GM19438 (cell line): ENCODE measurements at regions not wholly inside any gene's neighbourhood (a gene's known extent, or its start where the extent isn't known, plus 50 kb on each side); places are given as distances from the start of the nearest gene placed in this dataset.

Experiments used
- ATAC-seq: cut with Tn5 transposase; IDR thresholded peaks from one replicate; pipeline ENCODE4 v1.9.1; 2021; ENCODE audit warnings: low read depth; ENCODE audit not compliant: unreplicated experiment

DNA sequence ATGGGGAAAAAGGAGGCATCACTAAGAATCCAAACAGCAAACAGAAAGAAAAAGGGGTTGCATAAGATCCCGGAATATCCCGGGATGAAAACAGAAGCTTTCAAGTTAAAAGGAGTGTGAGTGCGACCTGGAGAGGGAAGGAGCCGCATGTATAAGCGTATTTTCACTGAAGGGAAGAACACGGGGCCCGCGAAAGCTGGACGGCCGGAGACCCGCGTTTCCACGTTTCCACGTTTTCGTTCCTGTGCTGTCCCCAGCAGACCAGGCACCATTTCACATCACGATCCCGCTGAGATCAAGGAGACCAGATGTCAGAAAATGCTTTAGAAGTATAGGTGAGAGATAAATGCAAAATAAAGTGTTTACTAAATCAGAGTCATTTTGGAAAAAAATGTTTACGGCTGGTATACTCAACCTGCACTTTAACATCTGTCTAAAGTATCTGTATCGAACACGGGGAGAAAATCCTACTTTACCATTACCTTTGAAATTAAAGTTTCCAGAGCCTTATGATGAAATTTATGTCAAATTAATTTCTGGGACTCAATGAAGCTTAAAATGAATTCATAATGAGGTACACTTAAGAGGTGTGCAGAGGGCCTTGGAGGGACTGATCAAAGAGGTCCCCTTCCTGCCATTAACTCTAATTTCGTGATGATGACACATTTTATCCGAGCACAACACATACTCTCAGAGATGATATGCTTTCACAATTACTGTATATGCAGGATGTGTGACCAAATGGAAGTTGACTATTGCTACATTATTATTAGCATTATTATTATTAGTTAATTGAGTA, 71.0 kb upstream of the SALL3 start:
- ATAC-seq = no peak

DNA sequence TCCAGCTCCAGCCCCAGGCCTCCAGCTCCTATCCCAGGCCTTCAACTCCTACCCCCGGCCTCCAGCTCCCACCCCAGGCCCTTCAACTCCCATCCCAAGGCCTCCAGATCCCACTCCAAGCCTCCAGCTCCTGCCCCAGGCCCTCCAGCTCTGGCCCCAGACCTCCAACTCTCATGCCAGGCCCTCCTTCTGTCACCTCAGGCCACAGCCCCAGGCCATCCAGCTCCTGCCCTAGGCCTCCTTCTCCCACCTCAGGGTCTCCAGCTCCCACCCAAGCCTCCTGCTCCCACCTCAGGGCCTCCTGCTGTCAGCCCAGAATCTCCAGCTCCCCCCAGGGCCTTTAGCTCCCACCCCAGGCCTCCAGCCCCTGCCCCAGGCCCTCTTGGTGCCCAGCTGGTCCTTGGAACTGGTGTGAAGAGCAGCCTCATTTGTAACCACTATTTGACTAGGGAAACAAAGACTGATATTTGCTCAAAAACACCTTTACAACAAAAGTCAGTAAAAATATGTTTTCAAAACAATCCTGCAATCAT, 67.8 kb upstream of the SALL3 start:
- no peak for ATAC-seq

DNA sequence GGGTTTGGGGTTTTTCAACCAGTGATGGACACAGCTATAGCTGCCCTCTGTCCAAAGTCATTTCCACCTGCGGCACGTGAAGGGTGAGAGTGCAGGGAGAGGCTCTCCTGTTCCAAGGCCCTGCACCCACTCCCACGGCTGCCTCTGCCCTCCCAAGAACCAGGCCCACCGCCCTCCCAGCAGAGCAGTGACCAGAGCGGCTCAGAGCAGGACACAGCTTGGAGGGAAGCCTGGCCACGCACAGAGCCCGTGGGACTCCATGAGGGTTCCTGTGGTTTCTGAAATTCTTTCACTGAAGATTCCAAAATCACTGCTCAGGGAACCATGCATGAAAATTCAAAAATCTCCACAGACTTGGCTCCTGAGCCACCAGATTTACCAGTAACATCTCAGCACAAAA, 67.3 kb upstream of the SALL3 start:
- no peak for ATAC-seq

GRCh38 chr18:78912844-78913243, 66.8 kb upstream of the SALL3 start:
- ATAC-seq = no peak

- ATAC-seq = no peak
Observed at GRCh38 chr18:78913395-78913794, 66.2 kb upstream of the SALL3 start.

- ATAC-seq = no peak
Observed at GRCh38 chr18:78913830-78914231, 65.8 kb upstream of the SALL3 start.

- ATAC-seq = no peak
Observed at GRCh38 chr18:78914249-78914935, 65.2 kb upstream of the SALL3 start.

DNA sequence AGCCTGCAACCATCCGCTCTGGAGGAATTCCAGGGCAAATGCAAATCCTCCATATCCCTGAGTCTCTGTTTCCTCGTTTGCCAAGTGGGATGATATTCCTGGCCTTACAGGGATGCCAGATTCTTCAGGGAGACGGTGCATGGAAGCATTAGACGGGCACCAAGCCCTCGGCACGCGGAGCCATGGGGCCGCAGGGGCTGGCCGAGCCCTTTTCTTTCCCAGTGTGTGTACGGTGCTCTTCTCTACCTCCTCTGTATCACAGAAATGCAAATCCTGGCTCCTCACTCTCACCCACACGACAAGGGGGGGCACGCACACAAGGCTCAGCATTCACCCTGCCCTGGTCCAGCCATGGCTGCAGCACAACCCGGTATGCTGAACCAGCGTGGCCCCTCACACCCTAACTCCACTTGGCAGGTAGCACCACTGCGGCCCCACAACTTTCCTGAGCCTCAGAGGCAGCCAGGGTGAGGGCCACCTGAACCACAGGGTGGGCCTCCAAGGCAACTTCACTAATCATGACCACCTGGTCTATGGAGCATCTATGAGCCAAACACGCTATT, 64.1 kb upstream of the SALL3 start:
- ATAC-seq = no peak

DNA sequence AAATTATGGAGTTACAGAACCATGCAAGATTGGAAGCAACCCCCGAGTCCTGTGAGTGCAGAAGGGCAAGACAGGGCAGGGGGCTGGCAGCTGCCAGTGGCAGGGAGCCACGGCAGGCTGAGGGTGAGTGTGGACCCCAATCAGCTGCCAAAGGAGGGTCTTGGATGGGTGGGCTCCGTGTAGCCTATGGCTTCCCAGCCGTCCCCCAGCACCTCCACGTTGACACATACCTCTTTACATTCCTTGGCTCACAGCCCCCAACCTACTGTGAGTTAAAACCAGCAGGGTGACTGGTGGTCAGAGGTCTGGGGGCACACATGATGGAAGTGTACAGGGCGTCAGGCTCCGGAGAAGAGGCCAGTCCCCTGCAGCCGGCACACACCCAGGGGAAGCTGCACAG, 60.9 kb upstream of the SALL3 start:
- no peak for ATAC-seq

- ATAC-seq = no peak
Observed at GRCh38 chr18:78919956-78920355, 59.7 kb upstream of the SALL3 start.

GRCh38 chr18:78920456-78921138, 59.0 kb upstream of the SALL3 start:
- no peak for ATAC-seq

DNA sequence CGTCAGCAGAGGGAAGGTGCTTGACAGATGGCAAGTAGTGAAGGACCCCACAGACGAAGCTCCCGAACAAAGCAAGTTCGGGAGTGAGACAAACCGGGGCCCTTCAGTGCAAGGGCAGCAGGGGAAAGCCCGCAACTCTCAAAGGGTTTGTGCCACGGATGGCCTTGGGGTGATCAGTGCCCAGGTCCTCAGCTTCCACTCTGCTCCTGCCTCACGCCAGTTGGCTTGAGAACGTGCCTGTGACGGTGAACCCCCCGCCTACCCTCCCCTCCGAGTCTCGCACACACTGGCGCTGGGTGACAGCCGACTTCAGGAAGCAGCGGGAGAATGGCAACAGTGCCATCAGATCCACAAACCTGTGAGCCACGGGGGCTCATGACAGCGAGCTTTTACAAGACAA, 56.8 kb upstream of the SALL3 start:
- no peak for ATAC-seq

- ATAC-seq = no peak
Observed at GRCh38 chr18:78924301-78924700, 55.3 kb upstream of the SALL3 start.

- ATAC-seq = no peak
Observed at GRCh38 chr18:78924786-78925540, 54.7 kb upstream of the SALL3 start.

DNA sequence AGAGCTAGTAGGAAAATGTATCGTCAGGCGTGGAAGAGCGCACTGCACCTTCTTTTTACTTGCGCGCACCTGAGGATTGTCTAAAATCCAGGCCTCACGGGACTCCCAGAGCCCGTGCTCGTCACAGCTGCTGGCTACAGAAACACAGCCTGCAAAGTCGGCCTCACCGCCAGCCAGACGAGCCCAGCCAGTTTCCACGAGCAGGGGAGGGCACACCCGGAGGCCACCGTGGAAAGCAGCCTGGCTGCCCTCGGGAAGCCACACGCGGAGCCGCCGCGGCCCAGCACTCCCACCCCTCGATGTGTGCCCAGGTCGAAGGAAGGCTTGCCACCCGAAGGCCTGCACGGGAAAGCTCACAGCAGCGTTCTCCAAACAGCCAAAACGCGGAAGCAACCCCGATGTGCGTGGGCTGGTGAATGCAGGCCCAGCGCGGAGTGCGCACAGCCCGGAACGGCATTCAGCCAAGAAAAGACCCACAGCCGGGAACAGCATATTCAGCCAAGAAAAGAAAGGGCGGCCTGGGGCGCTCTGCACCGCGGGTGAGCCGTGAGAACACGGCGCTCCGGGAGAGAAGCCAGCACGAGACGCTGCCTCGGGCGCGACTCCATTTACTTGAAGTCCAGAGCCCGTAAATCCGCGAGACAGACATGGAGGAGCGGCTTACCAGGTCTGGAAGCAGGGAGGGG, 53.9 kb upstream of the SALL3 start:
- no peak for ATAC-seq

DNA sequence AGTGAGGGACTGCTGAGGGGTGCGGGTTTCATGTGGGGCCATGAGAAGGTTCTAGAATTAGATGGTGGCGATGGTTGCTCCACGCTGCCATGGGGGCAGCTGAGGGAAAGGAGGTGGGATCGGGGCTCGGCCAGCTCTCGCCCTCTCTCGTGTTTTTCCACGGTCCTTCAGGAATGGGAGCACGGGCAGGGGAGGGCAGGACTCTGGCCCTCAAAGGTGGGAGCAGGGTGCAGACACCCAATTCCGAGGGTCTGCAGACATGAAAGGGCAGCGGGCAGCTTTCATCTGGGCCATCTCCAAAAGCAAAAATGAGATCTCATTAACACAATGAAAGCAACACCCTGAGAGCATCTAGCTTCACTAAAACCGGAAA, 53.4 kb upstream of the SALL3 start:
- no peak for ATAC-seq

DNA sequence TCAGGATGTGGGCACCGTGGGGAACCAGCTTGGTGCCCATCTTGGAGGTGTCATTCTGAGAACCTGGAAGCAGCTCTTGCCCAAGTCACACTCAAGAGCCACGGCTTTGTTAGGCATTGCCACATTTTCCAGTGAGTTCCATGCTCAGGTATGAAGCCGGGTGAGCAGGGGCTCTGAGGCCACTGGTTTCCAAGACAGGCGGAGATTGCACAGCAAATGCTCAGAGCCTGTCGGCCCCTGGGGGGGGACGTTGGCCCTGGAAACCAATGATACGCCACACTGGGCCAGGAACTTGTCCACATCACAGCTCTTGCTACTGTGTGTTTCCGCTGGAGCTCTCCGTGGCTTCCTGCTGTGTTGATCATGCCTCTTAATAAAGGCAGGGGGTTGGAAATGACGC, 52.5 kb upstream of the SALL3 start:
- no peak for ATAC-seq

DNA sequence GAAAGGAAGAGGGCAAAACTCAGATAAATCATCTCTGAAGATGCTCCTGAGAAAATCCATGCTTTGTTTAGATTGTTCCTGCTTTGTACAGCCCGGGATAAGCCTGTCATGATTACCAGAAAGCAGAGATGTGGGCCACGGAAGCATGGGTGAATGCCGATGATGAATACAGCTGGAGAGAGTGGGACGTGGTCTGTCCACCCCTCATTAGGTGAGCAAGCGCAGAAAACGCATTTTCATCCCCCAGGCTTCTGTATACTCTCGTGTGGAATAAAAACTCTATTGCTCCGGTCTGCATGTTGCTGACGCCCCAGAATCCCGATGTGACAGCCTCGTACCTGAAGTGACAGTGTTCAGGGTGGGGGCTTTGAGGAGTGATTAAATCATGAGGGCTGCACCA, 52.0 kb upstream of the SALL3 start:
- ATAC-seq = no peak

DNA sequence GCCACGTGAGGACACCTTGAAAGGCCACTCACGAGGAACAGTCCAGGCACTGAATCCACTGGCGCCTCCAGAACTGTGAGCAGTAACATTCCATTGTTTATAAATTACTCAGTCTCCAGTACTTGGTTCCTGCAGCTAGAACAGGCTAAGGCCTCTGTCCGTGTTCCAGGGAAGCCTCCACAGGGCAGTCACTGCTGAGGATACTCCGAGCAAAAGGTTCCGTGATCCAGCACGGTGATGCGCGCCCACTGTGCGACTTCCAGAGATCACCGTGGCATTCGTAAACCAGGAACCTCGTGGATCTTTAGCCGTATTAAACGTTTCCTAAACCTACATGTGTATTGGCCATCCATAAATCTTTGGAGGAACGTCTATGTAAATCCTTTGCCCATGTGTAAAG, 51.5 kb upstream of the SALL3 start:
- ATAC-seq = no peak

GRCh38 chr18:78929516-78929915, 50.1 kb upstream of the SALL3 start:
- ATAC-seq = no peak
